ENCODE measurements at regions not wholly inside any gene's neighbourhood (a gene's known extent, or its start where the extent isn't known, plus 50 kb on each side); places are given as distances from the start of the nearest gene placed in this dataset.

DNA sequence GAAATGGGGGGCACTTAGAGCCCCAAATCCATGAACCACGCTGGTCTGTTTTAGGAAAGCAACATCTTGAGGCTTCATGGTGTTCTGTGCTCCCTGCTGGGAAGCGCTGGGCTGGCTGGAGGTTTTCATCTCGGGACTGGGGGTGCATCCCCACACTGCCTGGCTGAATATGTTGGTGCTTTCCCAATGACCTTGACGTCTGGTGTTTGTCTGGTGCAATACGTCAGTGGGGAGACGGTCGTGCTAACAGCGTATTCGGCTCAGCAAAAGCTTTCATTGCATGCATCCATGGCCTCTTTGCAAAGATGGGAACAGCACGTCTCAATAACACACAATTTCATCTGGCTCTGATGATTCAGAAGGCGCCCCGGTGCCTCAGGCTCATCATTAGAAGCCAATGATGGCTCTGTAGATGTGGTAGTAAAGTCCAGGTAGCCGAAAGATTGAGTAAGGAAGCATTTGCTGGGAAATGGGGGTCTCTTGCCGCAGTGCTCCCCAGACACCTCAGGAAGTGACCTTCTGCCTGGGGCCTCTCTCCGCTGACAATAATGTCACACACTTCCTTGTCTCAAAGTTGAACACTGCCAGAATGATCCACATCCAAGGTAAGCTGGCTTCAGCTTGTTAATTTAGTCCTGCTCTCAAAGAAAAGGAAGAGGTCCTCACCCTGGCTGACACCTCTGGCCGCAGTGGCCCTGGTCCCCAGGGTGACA is 97.7 kb downstream of the ING1 start:
- Histone ChIP-seq H3K9me3 (ENCODE audit: low read length) (no peaks in the 10 kb centered on the region), H3K4me2 (ENCODE audit: low read depth, low read length) (no peak overlapping the region), H3K4me3 (replicated peaks in 1 of 3; ENCODE audit: insufficient read depth in 1 of 3, low read depth in 2 of 3, low read length in 3 of 3) (no peak overlapping the region), H3K27ac (ENCODE audit: extremely low read length, insufficient read depth, low read length) (no peak overlapping the region), H3K36me3 (replicated peaks in 1 of 2; ENCODE audit: control insufficient read depth in 1 of 2, insufficient read depth in 2 of 2, low read length in 2 of 2) (no peaks in the 10 kb centered on the region), H3K27me3 (ENCODE audit: control insufficient read depth in 1 of 2, insufficient read depth in 2 of 2, low read length in 2 of 2) (peaks cover 2 to 21% of the 10 kb centered on the region in 2 experiments; a peak in 3 of 5 replicates), H3K79me2 (ENCODE audit: insufficient read depth, low read length) (no peaks in the 10 kb centered on the region), H4K20me1 (ENCODE audit: insufficient read depth, low read length) (no peaks in the 10 kb centered on the region), H3K9ac (ENCODE audit: insufficient read depth, low read depth, low read length) (no peak overlapping the region), H3K4me1 (ENCODE audit: insufficient read depth, low read length) (peaks cover 8% of the 10 kb centered on the region; the same call in 1 of the 2 replicates), H2AFZ (ENCODE audit: low read length) (no peak overlapping the region)
- in situ Hi-C loops (cut with HindIII; ENCODE audit: extremely low pct_ligation_motif_present, low pct_unique_long_range_greater_than_20kb) (loop anchor here (10.0 to 25.0 kb wide), 2 partner anchors 126 to 599 kb away; no protein-coding TSS in a partner anchor), intact Hi-C loops (cut with micrococcal nuclease; ENCODE audit: unreplicated experiment) (loop anchor here (10.0 kb wide), 1 partner anchor 96 kb away; the partner anchor contains the start of gene ING1)
- POLR2A ChIA-PET, result no interaction called here
- CTCF ChIA-PET (ENCODE audit: low intra/inter-chr PET ratio, low total read pairs), result no interaction called here
- no peak for TF ChIP-seq ELF3 (CRISPR knock-in tag; IDR thresholded peaks at IDR 0.05)
- TF ChIP-seq, protein P1, sequence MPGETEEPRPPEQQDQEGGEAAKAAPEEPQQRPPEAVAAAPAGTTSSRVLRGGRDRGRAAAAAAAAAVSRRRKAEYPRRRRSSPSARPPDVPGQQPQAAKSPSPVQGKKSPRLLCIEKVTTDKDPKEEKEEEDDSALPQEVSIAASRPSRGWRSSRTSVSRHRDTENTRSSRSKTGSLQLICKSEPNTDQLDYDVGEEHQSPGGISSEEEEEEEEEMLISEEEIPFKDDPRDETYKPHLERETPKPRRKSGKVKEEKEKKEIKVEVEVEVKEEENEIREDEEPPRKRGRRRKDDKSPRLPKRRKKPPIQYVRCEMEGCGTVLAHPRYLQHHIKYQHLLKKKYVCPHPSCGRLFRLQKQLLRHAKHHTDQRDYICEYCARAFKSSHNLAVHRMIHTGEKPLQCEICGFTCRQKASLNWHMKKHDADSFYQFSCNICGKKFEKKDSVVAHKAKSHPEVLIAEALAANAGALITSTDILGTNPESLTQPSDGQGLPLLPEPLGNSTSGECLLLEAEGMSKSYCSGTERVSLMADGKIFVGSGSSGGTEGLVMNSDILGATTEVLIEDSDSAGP (CRISPR knock-in tag; IDR thresholded peaks at IDR 0.05; ENCODE audit: borderline replicate concordance), result no peak
- no peak for TF ChIP-seq ZNF329 (CRISPR knock-in tag; IDR thresholded peaks at IDR 0.05; ENCODE audit: low read depth)
- TF ChIP-seq, protein P2, sequence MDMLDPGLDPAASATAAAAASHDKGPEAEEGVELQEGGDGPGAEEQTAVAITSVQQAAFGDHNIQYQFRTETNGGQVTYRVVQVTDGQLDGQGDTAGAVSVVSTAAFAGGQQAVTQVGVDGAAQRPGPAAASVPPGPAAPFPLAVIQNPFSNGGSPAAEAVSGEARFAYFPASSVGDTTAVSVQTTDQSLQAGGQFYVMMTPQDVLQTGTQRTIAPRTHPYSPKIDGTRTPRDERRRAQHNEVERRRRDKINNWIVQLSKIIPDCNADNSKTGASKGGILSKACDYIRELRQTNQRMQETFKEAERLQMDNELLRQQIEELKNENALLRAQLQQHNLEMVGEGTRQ (IDR thresholded peaks at IDR 0.05; ENCODE audit: low read depth, low read length), result no peak
- TF ChIP-seq, protein P2 (CRISPR knock-in tag; IDR thresholded peaks at IDR 0.05; ENCODE audit: borderline replicate concordance), result no peak
- TF ChIP-seq AGO1 (IDR thresholded peaks at IDR 0.05; ENCODE audit: low read depth, low read length, poor library complexity, severe bottlenecking), result no peak
- TF ChIP-seq ELF4 (CRISPR knock-in tag; IDR thresholded peaks at IDR 0.05; ENCODE audit: borderline replicate concordance), result no peak
- no peak for TF ChIP-seq ZNF235 (CRISPR knock-in tag; IDR thresholded peaks at IDR 0.05; ENCODE audit: borderline replicate concordance)
- TF ChIP-seq, protein P3, sequence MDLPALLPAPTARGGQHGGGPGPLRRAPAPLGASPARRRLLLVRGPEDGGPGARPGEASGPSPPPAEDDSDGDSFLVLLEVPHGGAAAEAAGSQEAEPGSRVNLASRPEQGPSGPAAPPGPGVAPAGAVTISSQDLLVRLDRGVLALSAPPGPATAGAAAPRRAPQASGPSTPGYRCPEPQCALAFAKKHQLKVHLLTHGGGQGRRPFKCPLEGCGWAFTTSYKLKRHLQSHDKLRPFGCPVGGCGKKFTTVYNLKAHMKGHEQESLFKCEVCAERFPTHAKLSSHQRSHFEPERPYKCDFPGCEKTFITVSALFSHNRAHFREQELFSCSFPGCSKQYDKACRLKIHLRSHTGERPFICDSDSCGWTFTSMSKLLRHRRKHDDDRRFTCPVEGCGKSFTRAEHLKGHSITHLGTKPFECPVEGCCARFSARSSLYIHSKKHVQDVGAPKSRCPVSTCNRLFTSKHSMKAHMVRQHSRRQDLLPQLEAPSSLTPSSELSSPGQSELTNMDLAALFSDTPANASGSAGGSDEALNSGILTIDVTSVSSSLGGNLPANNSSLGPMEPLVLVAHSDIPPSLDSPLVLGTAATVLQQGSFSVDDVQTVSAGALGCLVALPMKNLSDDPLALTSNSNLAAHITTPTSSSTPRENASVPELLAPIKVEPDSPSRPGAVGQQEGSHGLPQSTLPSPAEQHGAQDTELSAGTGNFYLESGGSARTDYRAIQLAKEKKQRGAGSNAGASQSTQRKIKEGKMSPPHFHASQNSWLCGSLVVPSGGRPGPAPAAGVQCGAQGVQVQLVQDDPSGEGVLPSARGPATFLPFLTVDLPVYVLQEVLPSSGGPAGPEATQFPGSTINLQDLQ (CRISPR knock-in tag; IDR thresholded peaks at IDR 0.05), result no peak
- TF ChIP-seq, protein P4, sequence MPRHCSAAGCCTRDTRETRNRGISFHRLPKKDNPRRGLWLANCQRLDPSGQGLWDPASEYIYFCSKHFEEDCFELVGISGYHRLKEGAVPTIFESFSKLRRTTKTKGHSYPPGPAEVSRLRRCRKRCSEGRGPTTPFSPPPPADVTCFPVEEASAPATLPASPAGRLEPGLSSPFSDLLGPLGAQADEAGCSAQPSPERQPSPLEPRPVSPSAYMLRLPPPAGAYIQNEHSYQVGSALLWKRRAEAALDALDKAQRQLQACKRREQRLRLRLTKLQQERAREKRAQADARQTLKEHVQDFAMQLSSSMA (CRISPR knock-in tag; IDR thresholded peaks at IDR 0.05), result no peak
- TF ChIP-seq PAF1 (CRISPR knock-in tag; IDR thresholded peaks at IDR 0.05), result no peak
- no peak for TF ChIP-seq SAP130 (CRISPR knock-in tag; IDR thresholded peaks at IDR 0.05; ENCODE audit: low read depth)
- no peak for TF ChIP-seq HMGA1 (CRISPR knock-in tag; conservative IDR thresholded peaks at IDR 0.05)
- no peak for TF ChIP-seq ISL2 (CRISPR knock-in tag; IDR thresholded peaks at IDR 0.05)
- TF ChIP-seq, protein P5, sequence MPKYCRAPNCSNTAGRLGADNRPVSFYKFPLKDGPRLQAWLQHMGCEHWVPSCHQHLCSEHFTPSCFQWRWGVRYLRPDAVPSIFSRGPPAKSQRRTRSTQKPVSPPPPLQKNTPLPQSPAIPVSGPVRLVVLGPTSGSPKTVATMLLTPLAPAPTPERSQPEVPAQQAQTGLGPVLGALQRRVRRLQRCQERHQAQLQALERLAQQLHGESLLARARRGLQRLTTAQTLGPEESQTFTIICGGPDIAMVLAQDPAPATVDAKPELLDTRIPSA (CRISPR knock-in tag; IDR thresholded peaks at IDR 0.05; ENCODE audit: borderline replicate concordance), result no peak
- no peak for TF ChIP-seq FOXA3 (CRISPR knock-in tag; IDR thresholded peaks at IDR 0.05)
- no peak for TF ChIP-seq CCDC6 (CRISPR knock-in tag; IDR thresholded peaks at IDR 0.05)
- DNase-seq (ENCODE audit: low spot score), result no peak
- no peak for ATAC-seq
- no peak for FAIRE-seq
- 45% methylated on average over 11 of the region's 16 CpGs for WGBS (ENCODE audit: low lambda C conversion rate)
- no TSS peak for BruUV-seq (replicated peaks)

All from HepG2 (cell line).